ENCODE measurements at regions not wholly inside any gene's neighbourhood (a gene's known extent, or its start where the extent isn't known, plus 50 kb on each side); places are given as distances from the start of the nearest gene placed in this dataset.

DNA sequence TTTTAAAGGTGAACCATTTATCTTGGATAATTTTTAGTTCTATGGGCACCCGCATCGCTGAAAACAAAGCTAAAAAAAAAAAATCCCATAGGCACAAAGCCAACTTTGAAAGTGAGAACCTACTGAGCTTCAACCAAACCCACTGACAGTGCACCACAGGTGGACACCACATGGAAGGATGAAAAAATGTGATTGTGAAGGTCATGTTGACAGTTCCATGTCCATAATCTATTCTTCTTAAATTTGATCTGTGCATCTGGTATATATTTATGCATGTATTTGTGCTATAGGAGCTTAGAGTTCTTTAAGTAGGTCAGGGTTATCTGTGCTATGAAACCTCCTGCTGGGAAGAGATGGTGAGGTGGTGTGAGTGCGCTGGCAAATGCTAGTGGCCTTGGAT, 374.3 kb downstream of the SPRY1 start:
- TF ChIP-seq CTCF (IDR thresholded peaks at IDR 0.05; ENCODE audit: insufficient read depth, low read depth, low read length, missing control alignments), result no peak
- H3K4me3 ChIP-seq (ENCODE audit: low read depth, low read length), result no peak overlapping the region
- DNase-seq (ENCODE audit: low read depth), result no peak

- H3K4me3 ChIP-seq (ENCODE audit: low read depth, low read length), result no peak overlapping the region
- peak; percentile 65 for DNase-seq (ENCODE audit: low read depth)
- TF ChIP-seq CTCF (IDR thresholded peaks at IDR 0.05; ENCODE audit: insufficient read depth, low read depth, low read length, missing control alignments), result no peak
Measured at GRCh38 chr4:123776267-123776666, 379.7 kb downstream of the SPRY1 start.

DNA sequence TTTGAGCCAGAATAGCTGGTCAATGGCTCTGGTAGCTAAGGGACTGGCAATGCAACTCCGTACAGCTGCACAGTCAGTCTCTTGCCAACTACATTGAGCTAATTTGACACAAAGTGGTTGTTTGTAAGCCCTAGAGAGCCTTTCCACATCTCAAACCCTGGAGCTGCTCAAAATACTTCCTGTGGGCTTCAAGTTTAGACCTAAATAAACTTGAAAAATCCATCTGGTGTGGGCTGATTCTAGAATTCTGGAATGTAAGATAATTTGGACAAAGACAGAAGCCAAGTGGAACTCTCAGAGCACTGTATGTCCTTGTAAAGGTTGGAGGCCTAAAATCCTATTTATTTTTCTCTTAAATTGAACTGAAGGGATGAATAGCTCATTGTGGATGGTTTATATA, 380.8 kb downstream of the SPRY1 start:
- H3K4me3 ChIP-seq (ENCODE audit: low read depth, low read length), result no peak overlapping the region
- TF ChIP-seq CTCF (IDR thresholded peaks at IDR 0.05; ENCODE audit: insufficient read depth, low read depth, low read length, missing control alignments), result no peak
- no peak for DNase-seq (ENCODE audit: low read depth)

DNA sequence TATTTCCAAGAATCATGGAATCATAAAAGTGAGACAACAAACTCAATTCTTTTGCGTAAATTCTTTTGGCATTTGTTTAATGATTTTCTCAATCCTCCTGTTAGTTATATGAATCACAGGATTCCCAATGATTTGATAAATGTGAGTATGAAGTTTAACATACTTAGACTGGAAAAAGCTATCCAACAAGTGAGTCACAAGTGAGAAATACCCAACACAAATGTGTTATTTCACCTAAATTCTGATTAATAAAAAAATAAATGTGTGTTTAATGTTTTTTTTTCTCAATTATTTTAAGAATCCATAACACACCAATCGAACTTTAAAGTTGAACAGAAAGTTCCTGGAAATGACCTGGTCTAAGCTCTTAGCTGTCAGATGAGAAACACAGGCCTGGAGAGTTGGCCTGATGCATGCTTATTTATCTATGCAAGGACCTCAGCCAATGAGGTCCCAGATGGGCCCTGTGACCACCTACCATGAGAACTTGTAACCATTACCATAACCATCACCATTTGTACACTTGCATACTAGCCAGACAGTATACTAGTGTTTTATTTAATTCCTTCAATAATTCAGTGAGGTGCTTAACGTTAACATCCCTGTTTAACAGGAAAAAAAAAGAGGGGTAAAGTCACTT, 386.7 kb downstream of the SPRY1 start:
- DNase-seq (ENCODE audit: low read depth), result no peak
- no peak for TF ChIP-seq CTCF (IDR thresholded peaks at IDR 0.05; ENCODE audit: insufficient read depth, low read depth, low read length, missing control alignments)
- H3K4me3 ChIP-seq (ENCODE audit: low read depth, low read length), result no peak overlapping the region

DNA sequence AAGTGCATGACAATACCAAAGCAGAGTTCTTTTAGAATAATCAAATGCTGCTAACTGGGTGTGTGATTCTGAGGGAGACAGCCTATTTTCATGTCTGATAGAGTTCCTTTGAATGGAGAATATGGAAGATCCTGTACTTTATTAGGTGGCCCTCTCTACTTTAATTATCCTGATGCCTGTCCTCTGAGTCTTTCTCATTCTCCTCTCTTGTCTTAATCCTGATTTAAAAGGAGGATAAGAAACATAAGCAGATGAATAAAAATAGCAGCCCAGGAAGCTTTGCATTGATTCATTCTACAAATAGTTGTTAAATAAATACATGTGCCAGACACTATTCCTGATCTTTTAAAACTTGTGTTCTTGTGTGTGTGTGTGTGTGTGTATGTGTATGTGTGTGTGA, 387.3 kb downstream of the SPRY1 start:
- no peak overlapping the region for H3K4me3 ChIP-seq (ENCODE audit: low read depth, low read length)
- no peak for DNase-seq (ENCODE audit: low read depth)
- TF ChIP-seq CTCF (IDR thresholded peaks at IDR 0.05; ENCODE audit: insufficient read depth, low read depth, low read length, missing control alignments), result no peak

DNA sequence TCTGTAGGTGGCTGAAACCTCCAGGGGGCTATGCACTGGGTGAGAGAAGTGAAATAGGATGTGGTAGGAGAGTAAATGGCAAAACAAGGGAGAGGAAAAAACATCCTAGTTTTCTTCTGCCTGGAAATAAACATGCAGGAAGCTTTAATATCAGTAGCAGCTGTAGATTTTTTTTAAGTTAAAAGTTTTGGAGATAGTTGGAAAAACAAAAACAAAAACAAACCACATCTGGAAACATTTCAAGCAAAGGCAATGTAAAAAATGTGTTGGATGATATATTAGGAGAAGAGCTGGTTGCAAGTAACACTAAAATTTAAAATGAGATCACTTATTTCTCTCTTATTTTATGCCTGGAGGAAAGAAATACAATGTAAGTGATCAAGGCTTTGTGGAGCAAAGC, 388.0 kb downstream of the SPRY1 start:
- DNase-seq (ENCODE audit: low read depth), result no peak
- no peak for TF ChIP-seq CTCF (IDR thresholded peaks at IDR 0.05; ENCODE audit: insufficient read depth, low read depth, low read length, missing control alignments)
- no peak overlapping the region for H3K4me3 ChIP-seq (ENCODE audit: low read depth, low read length)

GRCh38 chr4:123785538-123785937, 388.9 kb downstream of the SPRY1 start:
- DNase-seq (ENCODE audit: low read depth), result no peak
- H3K4me3 ChIP-seq (ENCODE audit: low read depth, low read length), result no peak overlapping the region
- TF ChIP-seq CTCF (IDR thresholded peaks at IDR 0.05; ENCODE audit: insufficient read depth, low read depth, low read length, missing control alignments), result no peak

Measured in GM12865 (cell line).